Nephron progenitor cell (in vitro differentiated cells): ENCODE measurements at regions not wholly inside any gene's neighbourhood (a gene's known extent, or its start where the extent isn't known, plus 50 kb on each side); places are given as distances from the start of the nearest gene placed in this dataset.
"Not testable (repeated sequence)": the region's sequence is repeated elsewhere in the genome, so short reads cannot be mapped to it uniquely, and the experiment has no call there.

Experiments
- DNase-seq: peaks from one replicate; pipeline ENCODE4 v3.0.0; 2021
- H3K27ac Mint-ChIP-seq: 2 replicates; pipeline ENCODE4 v1.8.0; 2021; ENCODE audit warnings: mild to moderate bottlenecking, moderate library complexity, mixed read lengths
- H3K27me3 Mint-ChIP-seq: 2 replicates; pipeline ENCODE4 v1.8.0; 2021; ENCODE audit warnings: mild to moderate bottlenecking, low read depth, mixed read lengths; ENCODE audit not compliant: poor library complexity
- H3K36me3 Mint-ChIP-seq: 2 replicates; pipeline ENCODE4 v1.8.0; 2021; ENCODE audit warnings: low read depth, mixed read lengths
- H3K4me1 Mint-ChIP-seq: 2 replicates; pipeline ENCODE4 v1.8.0; 2021; ENCODE audit warnings: mixed read lengths
- H3K4me3 Mint-ChIP-seq: 2 replicates; pipeline ENCODE4 v1.8.0; 2021; ENCODE audit warnings: mild to moderate bottlenecking, moderate library complexity, mixed read lengths
- H3K9me3 Mint-ChIP-seq: 2 replicates; pipeline ENCODE4 v1.8.0; 2021; ENCODE audit warnings: mild to moderate bottlenecking, moderate library complexity, mixed read lengths
- TF ChIP-seq, protein P1 (sequence below): fragments of 200-600 bp; sonication (generic); IDR thresholded peaks from 2 replicates; pipeline ENCODE4 v1.5.0; 2021; ENCODE audit warnings: antibody characterized with exemption

GRCh38 chr16:80894091-80894490 lies 89.7 kb upstream of the CDYL2 start:
- TF ChIP-seq, protein P1, sequence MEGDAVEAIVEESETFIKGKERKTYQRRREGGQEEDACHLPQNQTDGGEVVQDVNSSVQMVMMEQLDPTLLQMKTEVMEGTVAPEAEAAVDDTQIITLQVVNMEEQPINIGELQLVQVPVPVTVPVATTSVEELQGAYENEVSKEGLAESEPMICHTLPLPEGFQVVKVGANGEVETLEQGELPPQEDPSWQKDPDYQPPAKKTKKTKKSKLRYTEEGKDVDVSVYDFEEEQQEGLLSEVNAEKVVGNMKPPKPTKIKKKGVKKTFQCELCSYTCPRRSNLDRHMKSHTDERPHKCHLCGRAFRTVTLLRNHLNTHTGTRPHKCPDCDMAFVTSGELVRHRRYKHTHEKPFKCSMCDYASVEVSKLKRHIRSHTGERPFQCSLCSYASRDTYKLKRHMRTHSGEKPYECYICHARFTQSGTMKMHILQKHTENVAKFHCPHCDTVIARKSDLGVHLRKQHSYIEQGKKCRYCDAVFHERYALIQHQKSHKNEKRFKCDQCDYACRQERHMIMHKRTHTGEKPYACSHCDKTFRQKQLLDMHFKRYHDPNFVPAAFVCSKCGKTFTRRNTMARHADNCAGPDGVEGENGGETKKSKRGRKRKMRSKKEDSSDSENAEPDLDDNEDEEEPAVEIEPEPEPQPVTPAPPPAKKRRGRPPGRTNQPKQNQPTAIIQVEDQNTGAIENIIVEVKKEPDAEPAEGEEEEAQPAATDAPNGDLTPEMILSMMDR: no peak
- no peak overlapping the region for H3K27ac Mint-ChIP-seq

GRCh38 chr16:80893686-80894085 lies 89.3 kb upstream of the CDYL2 start:
- no peaks in the 10 kb centered on the region for H3K36me3 Mint-ChIP-seq
- H3K4me1 Mint-ChIP-seq: peaks cover 4% of the 10 kb centered on the region
- TF ChIP-seq, protein P1: no peak
- H3K4me3 Mint-ChIP-seq: no peak overlapping the region
- no peak overlapping the region for H3K27ac Mint-ChIP-seq
- no peak for DNase-seq
- peaks cover 14% of the 10 kb centered on the region for H3K27me3 Mint-ChIP-seq
- no peaks in the 10 kb centered on the region for H3K9me3 Mint-ChIP-seq

More at GRCh38 chr16:80894091-80894490, 89.7 kb upstream of the CDYL2 start:
- Mint-ChIP-seq H3K4me1 (peaks cover 4% of the 10 kb centered on the region), H3K9me3 (no peaks in the 10 kb centered on the region), H3K36me3 (no peaks in the 10 kb centered on the region), H3K4me3 (no peak overlapping the region), H3K27me3 (peaks cover 14% of the 10 kb centered on the region)
- DNase-seq: no peak

DNA sequence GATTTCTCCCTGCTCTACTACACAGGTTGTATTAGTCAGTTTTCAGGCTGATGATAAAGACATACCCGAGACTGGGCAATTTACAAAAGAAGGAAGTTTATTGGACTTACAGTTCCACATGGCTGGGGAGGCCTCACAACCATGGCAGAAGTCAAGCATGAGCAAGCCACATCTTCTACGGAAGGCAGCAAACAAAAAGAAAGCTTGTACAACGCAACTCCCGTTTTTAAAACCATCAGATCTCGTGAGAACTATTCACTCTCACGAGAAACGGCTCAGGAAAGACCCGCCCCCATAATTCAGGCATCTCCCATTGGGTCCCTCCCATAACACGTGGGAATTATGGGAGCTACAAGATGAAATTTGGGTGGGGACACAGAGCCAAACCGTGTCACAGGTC lies 88.0 kb upstream of the CDYL2 start:
- DNase-seq, H3K9me3 Mint-ChIP-seq, H3K36me3 Mint-ChIP-seq, H3K27ac Mint-ChIP-seq, H3K4me1 Mint-ChIP-seq, H3K4me3 Mint-ChIP-seq: not testable (repeated sequence)
- peaks cover 12% of the 10 kb centered on the region for H3K27me3 Mint-ChIP-seq

GRCh38 chr16:80889779-80890359 lies 85.5 kb upstream of the CDYL2 start:
- no peak for DNase-seq
- Mint-ChIP-seq H3K36me3 (no peaks in the 10 kb centered on the region), H3K27ac (no peak overlapping the region), H3K9me3 (no peaks in the 10 kb centered on the region), H3K27me3 (peaks cover 15% of the 10 kb centered on the region), H3K4me3 (no peak overlapping the region), H3K4me1 (peaks cover 4% of the 10 kb centered on the region)
- TF ChIP-seq, protein P1: no peak

GRCh38 chr16:80887062-80887461 lies 82.7 kb upstream of the CDYL2 start:
- Mint-ChIP-seq H3K27me3 (peaks cover 35% of the 10 kb centered on the region), H3K9me3 (no peaks in the 10 kb centered on the region), H3K27ac (no peak overlapping the region), H3K4me1 (no peaks in the 10 kb centered on the region), H3K4me3 (no peak overlapping the region), H3K36me3 (no peaks in the 10 kb centered on the region)
- TF ChIP-seq, protein P1: no peak
- no peak for DNase-seq

DNA sequence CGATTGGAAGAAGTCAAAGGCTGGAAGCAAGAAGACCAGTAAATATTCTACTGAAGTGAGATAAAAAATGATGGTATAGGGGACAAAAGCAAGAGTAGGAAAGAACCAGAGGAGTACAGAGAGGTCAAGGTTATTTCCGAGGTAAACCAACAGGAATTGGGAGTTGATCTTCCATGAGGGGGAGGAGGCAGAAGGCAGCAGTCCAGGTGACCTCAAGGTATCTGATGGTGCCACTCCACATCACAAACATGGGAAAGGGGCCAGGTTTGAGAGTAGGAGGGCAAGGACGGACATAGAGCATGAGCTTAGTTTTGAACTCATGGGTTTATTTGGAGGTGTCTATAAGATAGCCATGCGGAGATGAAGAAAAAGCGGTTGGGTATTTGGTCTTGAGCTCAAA lies 79.4 kb upstream of the CDYL2 start:
- no peak overlapping the region for H3K4me3 Mint-ChIP-seq
- no peak for DNase-seq
- TF ChIP-seq, protein P1: no peak
- no peaks in the 10 kb centered on the region for H3K4me1 Mint-ChIP-seq
- no peaks in the 10 kb centered on the region for H3K36me3 Mint-ChIP-seq
- H3K27ac Mint-ChIP-seq: no peak overlapping the region
- no peaks in the 10 kb centered on the region for H3K9me3 Mint-ChIP-seq
- H3K27me3 Mint-ChIP-seq: peaks cover 44% of the 10 kb centered on the region
